ENCODE measurements at regions not wholly inside any gene's neighbourhood (a gene's known extent, or its start where the extent isn't known, plus 50 kb on each side); places are given as distances from the start of the nearest gene placed in this dataset.

DNA sequence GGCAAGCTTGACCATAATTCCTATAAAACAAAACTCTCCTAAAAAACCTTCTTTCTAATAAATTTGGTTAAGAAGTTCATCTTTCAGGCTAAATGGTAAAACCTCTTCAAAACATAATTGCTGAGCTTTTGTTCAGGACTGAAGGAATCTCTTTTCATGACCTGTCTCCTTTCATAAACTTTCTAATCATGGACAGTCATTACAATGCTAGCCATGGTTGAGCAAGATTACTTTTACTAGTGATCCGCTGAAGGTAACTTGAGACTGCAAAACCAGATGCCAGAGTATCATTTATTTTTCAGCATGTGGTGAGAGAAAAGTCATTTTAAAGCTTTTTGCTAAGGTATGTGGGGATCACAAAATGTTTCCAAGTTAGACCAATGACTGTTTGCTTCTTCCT lies 186.4 kb upstream of the RHOBTB1 start:
- Mint-ChIP-seq H3K27me3 (ENCODE audit: unreplicated experiment) (peaks cover 5% of the 10 kb centered on the region), H3K27ac (ENCODE audit: unreplicated experiment) (no peak overlapping the region), H3K4me3 (ENCODE audit: unreplicated experiment) (no peak overlapping the region), H3K36me3 (ENCODE audit: unreplicated experiment) (no peaks in the 10 kb centered on the region), H3K4me1 (ENCODE audit: unreplicated experiment) (peaks cover 13% of the 10 kb centered on the region), H3K9me3 (ENCODE audit: unreplicated experiment) (peaks cover 8% of the 10 kb centered on the region)
- DNase-seq (ENCODE audit: extremely low spot score, unreplicated experiment) = no peak
- TF ChIP-seq CTCF (IDR thresholded peaks at IDR 0.05) = no peak

GRCh38 chr10:61128196-61128595 lies 184.2 kb upstream of the RHOBTB1 start:
- Mint-ChIP-seq H3K36me3 (ENCODE audit: unreplicated experiment) (no peaks in the 10 kb centered on the region), H3K4me1 (ENCODE audit: unreplicated experiment) (peaks cover 11% of the 10 kb centered on the region), H3K27me3 (ENCODE audit: unreplicated experiment) (peaks cover 5% of the 10 kb centered on the region), H3K9me3 (ENCODE audit: unreplicated experiment) (peaks cover under 1% of the 10 kb centered on the region), H3K27ac (ENCODE audit: unreplicated experiment) (no peak overlapping the region), H3K4me3 (ENCODE audit: unreplicated experiment) (no peak overlapping the region)
- TF ChIP-seq CTCF (IDR thresholded peaks at IDR 0.05) = no peak
- DNase-seq (ENCODE audit: extremely low spot score, unreplicated experiment) = no peak

DNA sequence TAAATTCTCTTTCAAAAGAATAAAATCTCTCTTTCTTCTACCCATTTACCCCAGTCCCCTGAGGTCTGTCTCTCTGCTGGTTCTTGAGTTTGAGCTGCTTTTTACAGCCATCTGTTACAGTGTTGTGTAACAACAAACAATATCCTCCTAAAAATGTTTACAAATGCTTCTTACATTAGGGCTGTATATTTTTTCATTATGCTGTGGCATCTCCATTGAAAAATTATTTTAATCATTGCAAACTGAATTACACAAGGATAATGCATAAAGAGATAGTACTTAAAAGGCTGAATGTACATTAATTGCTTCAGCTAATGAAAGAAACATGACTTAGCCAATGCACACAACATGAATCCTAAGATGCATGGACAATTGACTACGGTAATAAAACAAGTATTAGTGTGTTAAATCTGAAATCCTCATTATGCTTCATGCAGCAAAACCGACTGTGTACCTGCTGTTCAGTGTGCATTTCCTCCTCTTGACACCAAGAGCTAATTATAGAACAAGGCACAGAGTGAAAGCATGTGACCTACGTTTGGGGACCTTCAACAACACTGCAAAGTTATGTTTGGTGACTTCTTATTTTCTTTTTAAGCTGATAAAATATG lies 181.7 kb upstream of the RHOBTB1 start:
- peaks cover 5% of the 10 kb centered on the region for H3K9me3 Mint-ChIP-seq (ENCODE audit: unreplicated experiment)
- peaks cover 9% of the 10 kb centered on the region for H3K4me1 Mint-ChIP-seq (ENCODE audit: unreplicated experiment)
- no peak overlapping the region for H3K27ac Mint-ChIP-seq (ENCODE audit: unreplicated experiment)
- H3K36me3 Mint-ChIP-seq (ENCODE audit: unreplicated experiment) = no peaks in the 10 kb centered on the region
- DNase-seq (ENCODE audit: extremely low spot score, unreplicated experiment) = no peak
- no peak overlapping the region for H3K4me3 Mint-ChIP-seq (ENCODE audit: unreplicated experiment)
- H3K27me3 Mint-ChIP-seq (ENCODE audit: unreplicated experiment) = peaks cover 5% of the 10 kb centered on the region
- TF ChIP-seq CTCF (IDR thresholded peaks at IDR 0.05) = no peak

DNA sequence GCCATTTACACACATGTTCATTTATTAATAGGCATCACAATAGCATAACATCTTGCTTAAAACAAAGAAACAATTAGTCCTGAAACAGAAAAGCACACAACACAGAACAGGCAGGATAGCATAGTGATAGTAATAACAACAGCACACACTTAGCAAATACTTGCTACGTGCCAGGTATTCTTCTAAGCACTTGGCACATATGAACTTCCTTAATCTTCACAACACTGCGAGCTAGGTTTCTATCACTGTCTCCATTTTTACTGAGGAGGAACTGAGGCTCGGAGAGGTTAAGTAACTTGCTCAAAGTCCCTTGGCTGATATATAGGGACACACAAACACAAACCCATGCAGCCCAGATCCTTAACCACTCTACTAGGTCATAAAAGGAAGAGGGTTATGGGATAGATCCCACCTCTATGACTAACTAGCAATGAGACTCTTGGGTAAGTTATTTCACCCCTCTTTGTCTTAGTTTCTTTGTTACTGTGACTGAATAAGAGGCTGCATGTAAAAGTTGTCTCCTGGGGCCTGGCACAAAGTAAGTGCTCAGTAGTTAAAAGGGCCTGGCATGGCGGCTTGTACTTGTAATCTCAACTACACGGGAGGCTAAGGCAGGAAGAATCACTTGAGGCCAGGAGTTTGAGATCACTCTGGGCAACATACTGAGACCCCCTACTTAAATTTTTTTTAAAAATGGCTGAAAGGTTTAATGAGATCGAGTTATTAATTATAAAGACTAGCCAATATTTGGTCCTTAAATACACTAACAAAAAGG lies 181.0 kb upstream of the RHOBTB1 start:
- Mint-ChIP-seq H3K4me3 (ENCODE audit: unreplicated experiment) (no peak overlapping the region), H3K4me1 (ENCODE audit: unreplicated experiment) (peaks cover 2% of the 10 kb centered on the region), H3K27ac (ENCODE audit: unreplicated experiment) (no peak overlapping the region), H3K36me3 (ENCODE audit: unreplicated experiment) (no peaks in the 10 kb centered on the region), H3K27me3 (ENCODE audit: unreplicated experiment) (peaks cover 5% of the 10 kb centered on the region), H3K9me3 (ENCODE audit: unreplicated experiment) (peaks cover 5% of the 10 kb centered on the region)
- TF ChIP-seq CTCF (IDR thresholded peaks at IDR 0.05) = no peak
- no peak for DNase-seq (ENCODE audit: extremely low spot score, unreplicated experiment)

DNA sequence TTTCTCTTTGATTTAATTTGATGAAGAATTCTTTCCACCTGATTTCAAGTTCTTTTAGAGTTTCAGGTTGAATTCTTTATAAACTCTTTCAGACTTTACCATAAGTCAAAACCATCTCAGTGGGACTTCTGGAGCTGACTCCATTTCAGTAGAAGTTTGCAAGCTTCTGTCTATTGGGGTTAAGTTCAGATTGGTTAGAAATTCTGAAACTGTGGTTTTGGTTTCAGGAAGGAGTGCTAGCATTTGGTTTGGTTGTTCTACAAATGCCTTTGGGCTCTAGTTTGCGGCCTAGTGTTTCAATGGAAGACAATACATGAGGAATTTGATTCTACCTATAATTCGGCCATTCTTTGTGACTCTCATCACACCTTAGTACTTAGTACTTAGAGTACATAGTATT lies 176.8 kb upstream of the RHOBTB1 start:
- Mint-ChIP-seq H3K4me3 (ENCODE audit: unreplicated experiment) (no peak overlapping the region), H3K4me1 (ENCODE audit: unreplicated experiment) (no peaks in the 10 kb centered on the region), H3K9me3 (ENCODE audit: unreplicated experiment) (peaks cover 5% of the 10 kb centered on the region), H3K27me3 (ENCODE audit: unreplicated experiment) (no peaks in the 10 kb centered on the region), H3K36me3 (ENCODE audit: unreplicated experiment) (no peaks in the 10 kb centered on the region), H3K27ac (ENCODE audit: unreplicated experiment) (no peak overlapping the region)
- no peak for TF ChIP-seq CTCF (IDR thresholded peaks at IDR 0.05)
- no peak for DNase-seq (ENCODE audit: extremely low spot score, unreplicated experiment)

Data from osteocyte (in vitro differentiated cells).